HCT116 (cell line): ENCODE measurements at regions not wholly inside any gene's neighbourhood (a gene's known extent, or its start where the extent isn't known, plus 50 kb on each side); places are given as distances from the start of the nearest gene placed in this dataset.

Source experiments
- ATAC-seq: fragments of 200-7000 bp; cut with Tn5 transposase; 2 replicates; pipeline ENCODE4 v1.9.1; 2020; ENCODE audit warnings: mild to moderate bottlenecking, moderate library complexity
- BruUV-seq: library from RNA; stranded (reverse); fragments of 400-500 nt; replicated peaks from 2 replicates; lab custom pipeline; 2021; lab: Mats Ljungman, UMichigan
- CTCF ChIA-PET: fragments of 300-600 bp; sonication (Branson Sonifier 250); formaldehyde crosslinking; loops from one replicate; lab custom pipeline; 2021; ENCODE audit warnings: antibody characterized with exemption; lab: Charles Lee
- POLR2A ChIA-PET: fragments of 300-600, 350-600 bp; sonication (Branson Sonifier 250); formaldehyde crosslinking; loops from one replicate; lab custom pipeline; 2021; ENCODE audit warnings: antibody characterized with exemption; lab: Charles Lee
- RAD21 ChIA-PET, 2 experiments: fragments of 300-600 bp; sonication (Branson Sonifier 250); formaldehyde crosslinking; loops; one replicate each; lab custom pipeline; 2023; ENCODE audit warnings: low total read pairs in 2 of 2; ENCODE audit not compliant: uncharacterized antibody in 2 of 2, unreplicated experiment in 2 of 2, low non-redundant PET in 1 of 2; lab: Charles Lee
- DNase-seq: peaks from one replicate; pipeline ENCODE4 v3.0.0-alpha.2; 2010; ENCODE audit warnings: low read depth, low spot score
- H2AFZ ChIP-seq: fragments of 200-600 bp; shearing (Covaris generic), sonication (generic); 2 replicates; pipeline ENCODE4 v1.6.1; 2017; ENCODE audit warnings: low read depth, mixed run types, mixed read lengths, antibody characterized with exemption, low read length; ENCODE audit not compliant: poor library complexity, severe bottlenecking
- H3K27ac ChIP-seq: 2 replicates; pipeline ENCODE4 v1.5.1; 2012; ENCODE audit warnings: low read depth, low read length
- H3K27me3 ChIP-seq: fragments of 200-600 bp; sonication (generic); 2 replicates; pipeline ENCODE4 v1.6.1; 2016; ENCODE audit warnings: mixed run types, low read length, mixed read lengths; ENCODE audit not compliant: insufficient read depth
- H3K36me3 ChIP-seq, 2 experiments: fragments of 200-500 bp in 1 of 2; fragments of 200-600 bp in 1 of 2; sonication (Bioruptor generic) in 1 of 2; sonication (generic) in 1 of 2; 2 replicates each; pipeline versions ENCODE4 v1.5.1 to v1.6.1; 2014 to 2016; ENCODE audit warnings: low read length in 2 of 2, inconsistent platforms in 1 of 2, mixed read lengths in 1 of 2, mixed run types in 1 of 2; ENCODE audit not compliant: insufficient read depth in 2 of 2, control insufficient read depth in 1 of 2
- H3K4me1 ChIP-seq, 2 experiments: fragments of 200-600 bp in 1 of 2; sonication (generic) in 1 of 2; 2 replicates each; pipeline versions ENCODE4 v1.5.1 to v1.6.1; 2012 to 2017; ENCODE audit warnings: low read length in 2 of 2, inconsistent platforms in 1 of 2, mild to moderate bottlenecking in 1 of 2, mixed read lengths in 1 of 2, mixed run types in 1 of 2, moderate library complexity in 1 of 2; ENCODE audit not compliant: insufficient read depth in 2 of 2, control insufficient read depth in 1 of 2
- H3K4me2 ChIP-seq: fragments of 200-600 bp; sonication (generic); 2 replicates; pipeline ENCODE4 v1.6.1; 2017; ENCODE audit warnings: mixed run types, low read length, mixed read lengths
- H3K4me3 ChIP-seq, 2 experiments: fragments of 200-600 bp in 1 of 2; sonication (generic) in 1 of 2; replicated peaks in 1 of 2; 2 replicates each; pipeline ENCODE4 v1.5.1; 2011 to 2016; ENCODE audit warnings: low read length in 2 of 2, control low read depth in 1 of 2, low read depth in 1 of 2, mild to moderate bottlenecking in 1 of 2, mixed read lengths in 1 of 2, mixed run types in 1 of 2
- H3K79me2 ChIP-seq: fragments of 200-600 bp; sonication (generic); 2 replicates; pipeline ENCODE4 v1.6.1; 2017; ENCODE audit warnings: mild to moderate bottlenecking, mixed run types, low read length, moderate library complexity, mixed read lengths; ENCODE audit not compliant: insufficient read depth
- H3K9ac ChIP-seq: fragments of 200-600 bp; sonication (generic); 2 replicates; pipeline ENCODE4 v1.6.1; 2016; ENCODE audit warnings: low read length, mixed read lengths
- H3K9me2 ChIP-seq: fragments of 200-600 bp; sonication (generic), shearing (Covaris generic); 2 replicates; pipeline ENCODE4 v1.6.1; 2017; ENCODE audit warnings: mixed run types, mild to moderate bottlenecking, moderate library complexity; ENCODE audit not compliant: insufficient read depth
- H3K9me3 ChIP-seq, 2 experiments: fragments of 200-500 bp in 1 of 2; fragments of 200-600 bp in 1 of 2; sonication (Bioruptor generic) in 1 of 2; sonication (generic) in 1 of 2; 2 replicates each; pipeline ENCODE4 v1.6.1; 2014 to 2017; ENCODE audit warnings: low read length in 2 of 2, mixed read lengths in 2 of 2, inconsistent platforms in 1 of 2, low read depth in 1 of 2, mild to moderate bottlenecking in 1 of 2, mixed run types in 1 of 2, moderate library complexity in 1 of 2; ENCODE audit not compliant: control insufficient read depth in 1 of 2, insufficient read depth in 1 of 2
- H4K20me1 ChIP-seq: fragments of 200-600 bp; sonication (generic), shearing (Covaris generic); 2 replicates; pipeline ENCODE4 v1.6.1; 2017; ENCODE audit warnings: mixed run types, mild to moderate bottlenecking, moderate library complexity; ENCODE audit not compliant: insufficient read depth
- ATF3 ChIP-seq: IDR thresholded peaks from 2 replicates; pipeline ENCODE4 v1.6.1; 2012
- CBX3 ChIP-seq: IDR thresholded peaks from 2 replicates; pipeline ENCODE4 v1.6.1; 2012; ENCODE audit warnings: low read depth
- CTCF ChIP-seq, 3 experiments: fragments of 200-600 bp in 1 of 3; sonication (generic) in 1 of 3; IDR thresholded peaks in 2 of 3; conservative IDR thresholded peaks in 1 of 3; 2 replicates each; pipeline ENCODE4 v1.5.1; 2012 to 2017; ENCODE audit warnings: low read depth in 2 of 3, low read length in 2 of 3, antibody characterized with exemption in 1 of 3, borderline replicate concordance in 1 of 3, control low read depth in 1 of 3, mild to moderate bottlenecking in 1 of 3, mixed read lengths in 1 of 3, mixed run types in 1 of 3, moderate library complexity in 1 of 3; ENCODE audit not compliant: insufficient read depth in 1 of 3
- ELF1 ChIP-seq: IDR thresholded peaks from 2 replicates; pipeline ENCODE4 v1.6.1; 2012; ENCODE audit warnings: low read depth, borderline replicate concordance
- EZH2 ChIP-seq: fragments of 200-600 bp; sonication (generic); IDR thresholded peaks from 2 replicates; pipeline ENCODE4 v1.6.1; 2017; ENCODE audit warnings: antibody characterized with exemption, mixed run types
- EZH2phosphoT487 ChIP-seq: fragments of 200-600 bp; IDR thresholded peaks from 2 replicates; pipeline ENCODE4 v1.6.1; 2018; ENCODE audit warnings: antibody characterized with exemption, borderline replicate concordance
- FOSL1 ChIP-seq: IDR thresholded peaks from 2 replicates; pipeline ENCODE4 v1.6.1; 2012; ENCODE audit warnings: low read depth
- POLR2A ChIP-seq: IDR thresholded peaks from 2 replicates; pipeline ENCODE4 v1.7.0; 2011; ENCODE audit warnings: borderline replicate concordance; ENCODE audit not compliant: insufficient read depth, insufficient read length; ENCODE audit errors: extremely low read depth
- POLR2AphosphoS5 ChIP-seq: IDR thresholded peaks from 2 replicates; pipeline ENCODE4 v1.6.1; 2011; ENCODE audit warnings: mild to moderate bottlenecking, low read depth, low read length, moderate library complexity
- RAD21 ChIP-seq: IDR thresholded peaks from 2 replicates; pipeline ENCODE4 v1.6.1; 2012; ENCODE audit warnings: low read depth, mild to moderate bottlenecking
- SP1 ChIP-seq: IDR thresholded peaks from 2 replicates; pipeline ENCODE4 v1.6.1; 2012; ENCODE audit warnings: low read depth
- YY1 ChIP-seq: IDR thresholded peaks from 2 replicates; pipeline ENCODE4 v1.6.1; 2011; ENCODE audit warnings: low read length, low read depth, moderate library complexity, mild to moderate bottlenecking; ENCODE audit not compliant: insufficient replicate concordance; ENCODE audit errors: extremely low read depth
- ZFX ChIP-seq: fragments of 450-650 bp; IDR thresholded peaks from 2 replicates; pipeline ENCODE4 v1.6.1; 2017
- ZNF274 ChIP-seq: fragments of 200-500 bp; sonication (Bioruptor generic); IDR thresholded peaks from 2 replicates; pipeline ENCODE4 v1.6.1; 2014; ENCODE audit warnings: mild to moderate bottlenecking, low read depth, low read length, inconsistent platforms
- intact Hi-C: fragments of 100-400 bp; cut with micrococcal nuclease; formaldehyde crosslinking; loops from 2 replicates; pipeline ENCODE4 v1.10.0; 2022

- RAD21 ChIA-PET = no interaction called here
- intact Hi-C loops = no loop called here
- H3K4me2 ChIP-seq = no peak overlapping the region
- CTCF ChIA-PET = no interaction called here
- H4K20me1 ChIP-seq = no peaks in the 10 kb centered on the region
- ATAC-seq (no peak), DNase-seq (no peak)
- H3K27ac ChIP-seq = no peak overlapping the region
- no peaks in the 10 kb centered on the region for H3K79me2 ChIP-seq
- no peak overlapping the region for H3K9ac ChIP-seq
- no peaks in the 10 kb centered on the region for H3K9me3 ChIP-seq
- H3K9me2 ChIP-seq = no peaks in the 10 kb centered on the region
- no TSS peak for BruUV-seq
- TF ChIP-seq SP1 (no peak), RAD21 (no peak), FOSL1 (no peak), ZNF274 (no peak), EZH2 (no peak), EZH2phosphoT487 (no peak), CBX3 (no peak), ATF3 (no peak), ZFX (no peak), CTCF (IDR thresholded peaks at IDR 0.05 in 2 of 3, conservative IDR thresholded peaks at IDR 0.05 in 1 of 3; ENCODE audit: borderline replicate concordance in 1 of 3, insufficient read depth in 1 of 3, low read depth in 2 of 3, low read length in 2 of 3) (no peak), ELF1 (no peak), YY1 (no peak), POLR2A (no peak), POLR2AphosphoS5 (no peak)
- POLR2A ChIA-PET = no interaction called here
- no peak overlapping the region for H2AFZ ChIP-seq
- H3K4me1 ChIP-seq = no peaks in the 10 kb centered on the region
- no peak overlapping the region for H3K4me3 ChIP-seq
- H3K36me3 ChIP-seq = no peaks in the 10 kb centered on the region
- H3K27me3 ChIP-seq = peaks cover 12% of the 10 kb centered on the region; the same call in 1 of the 2 replicates
Observed at GRCh38 chr1:36536727-36537126, 54.0 kb upstream of the CSF3R start.
